ENCODE measurements at regions not wholly inside any gene's neighbourhood (a gene's known extent, or its start where the extent isn't known, plus 50 kb on each side); places are given as distances from the start of the nearest gene placed in this dataset.
A peak's percentile ranks its signal among the peaks of the same experiment; 100 is the strongest.

DNA sequence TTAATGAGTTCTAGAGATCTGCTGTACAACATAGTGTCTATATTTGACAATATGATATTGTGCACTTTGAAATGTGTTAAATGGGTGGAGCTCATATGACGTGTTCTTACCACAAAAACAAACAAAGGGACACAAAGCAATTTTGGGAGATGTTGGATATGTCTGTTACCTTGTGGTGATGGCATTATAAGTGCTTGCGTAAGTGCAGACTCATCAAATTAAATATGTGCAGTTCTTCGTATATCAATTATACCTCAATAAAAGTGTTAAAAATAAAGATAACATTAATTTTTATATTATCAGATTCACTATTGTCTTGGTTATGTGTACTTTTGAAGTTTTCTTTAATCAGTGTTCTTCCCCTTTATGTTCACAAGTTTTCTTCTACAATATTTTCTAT is 372.9 kb upstream of the COBL start:
- dilution Hi-C loops (cut with HindIII; ENCODE audit: low sequenced_read_pairs, unreplicated experiment) (no loop called here), intact Hi-C loops (cut with micrococcal nuclease) (no loop called here), in situ Hi-C loops (cut with MboI; ENCODE audit: low sequenced_read_pairs) (no loop called here)
- H4K5ac ChIP-seq (ENCODE audit: low read depth, low read length): no peak overlapping the region
- no peaks in the 10 kb centered on the region for H3K36me3 ChIP-seq (ENCODE audit: control insufficient read depth, insufficient read depth, low read length)
- H3K4me3 ChIP-seq (ENCODE audit: insufficient read depth, low read depth, low read length): no peak overlapping the region
- H3K79me1 ChIP-seq (ENCODE audit: low read depth in 1 of 2, low read length in 2 of 2): no peaks in the 10 kb centered on the region
- BruUV-seq (replicated peaks): no TSS peak
- H3K4me2 ChIP-seq (ENCODE audit: low read depth, low read length): no peak overlapping the region
- H2AK9ac ChIP-seq (replicated peaks; ENCODE audit: low read depth, low read length, poor library complexity): no peak overlapping the region
- no peak overlapping the region for H3K27ac ChIP-seq (ENCODE audit: insufficient read depth, low read length)
- no peak for DNase-seq
- no peak overlapping the region for H2BK120ac ChIP-seq (ENCODE audit: low read depth, low read length)
- H2AFZ ChIP-seq (replicated peaks; ENCODE audit: low read length, poor library complexity): no peak overlapping the region
- H3K4me1 ChIP-seq (ENCODE audit: control insufficient read depth, insufficient read depth, low read length): no peaks in the 10 kb centered on the region
- H3K27me3 ChIP-seq (ENCODE audit: control insufficient read depth, insufficient read depth, low read length): no peaks in the 10 kb centered on the region
- H2BK15ac ChIP-seq (ENCODE audit: low read depth, low read length): no peak overlapping the region
- POLR2A ChIA-PET (ENCODE audit: unreplicated experiment): no interaction called here
- no peak overlapping the region for H4K91ac ChIP-seq (ENCODE audit: insufficient read depth, low read depth, low read length)
- no peak overlapping the region for H2AK5ac ChIP-seq (ENCODE audit: low read depth, low read length)
- H3K9me1 ChIP-seq (ENCODE audit: insufficient read depth, low read length): no peaks in the 10 kb centered on the region
- H4K20me1 ChIP-seq (ENCODE audit: insufficient read depth, low read length): no peaks in the 10 kb centered on the region
- H2BK20ac ChIP-seq (ENCODE audit: low read depth, low read length): no peak overlapping the region
- CTCF ChIA-PET: no interaction called here
- no CpG with 5 or more reads among the region's 3 CpGs for WGBS, 2 experiments (ENCODE audit: extremely low coverage in 2 of 2, insufficient read length in 1 of 2)
- no peak overlapping the region for H4K8ac ChIP-seq (ENCODE audit: low read depth in 2 of 2, low read length in 2 of 2)
- H3K14ac ChIP-seq (replicated peaks; ENCODE audit: low read depth, low read length): no peak overlapping the region
- no peak overlapping the region for H3K23ac ChIP-seq (ENCODE audit: low read depth, low read length)
- no peak overlapping the region for H3K4ac ChIP-seq (ENCODE audit: low read depth, low read length)
- H3K9me3 ChIP-seq (ENCODE audit: control insufficient read depth, insufficient read depth, low read length): peaks cover 7% of the 10 kb centered on the region
- H3K18ac ChIP-seq (ENCODE audit: low read depth, low read length): no peak overlapping the region
- H3K9ac ChIP-seq (ENCODE audit: low read depth, low read length): no peak overlapping the region
- H2BK5ac ChIP-seq (ENCODE audit: low read depth, low read length, poor library complexity, severe bottlenecking): no peak overlapping the region
- H3K56ac ChIP-seq (ENCODE audit: extremely low read depth, insufficient read depth, low read length): no peak overlapping the region
- peak; percentile 61 for TF ChIP-seq MAFK (IDR thresholded peaks at IDR 0.05; ENCODE audit: low read depth, low read length)
- no peak for TF ChIP-seq FOS (IDR thresholded peaks at IDR 0.05; ENCODE audit: low read depth, low read length)
- no peak for ATAC-seq (ENCODE audit: low read depth)
